Psoas muscle (tissue), 7 donors: ENCODE measurements at regions not wholly inside any gene's neighbourhood (a gene's known extent, or its start where the extent isn't known, plus 50 kb on each side); places are given as distances from the start of the nearest gene placed in this dataset.
"Not testable (repeated sequence)": the region's sequence is repeated elsewhere in the genome, so short reads cannot be mapped to it uniquely, and the experiment has no call there.

Experiments used
- ATAC-seq, 4 donors: fragments of 200-7000 bp; cut with Tn5 transposase; one replicate each; pipeline ENCODE4 v1.9.1; 2020; ENCODE audit warnings: moderate library complexity in 3 of 4, mild to moderate bottlenecking in 2 of 4
- DNase-seq, 2 donors: peaks; one replicate each; pipeline ENCODE4 v3.0.0-alpha.2; 2020
- H3K27ac ChIP-seq: fragments of 200-600 bp; one replicate; pipeline ENCODE4 v1.8.0; 2022
- H3K27me3 ChIP-seq, 3 donors: fragments of 200-600 bp in 1 of 3; one replicate each; pipeline versions ENCODE4 v1.6.1 to v1.8.0; 2013 to 2022; ENCODE audit warnings: low read length in 2 of 3, mild to moderate bottlenecking in 2 of 3, moderate library complexity in 1 of 3; ENCODE audit not compliant: insufficient read depth in 3 of 3
- H3K36me3 ChIP-seq, 2 donors: fragments of 200-600 bp in 1 of 2; one replicate each; pipeline versions ENCODE4 v1.6.1 to v1.8.0; 2013 to 2022; ENCODE audit warnings: low read depth in 1 of 2, mild to moderate bottlenecking in 1 of 2, moderate library complexity in 1 of 2; ENCODE audit not compliant: insufficient read depth in 1 of 2
- H3K4me1 ChIP-seq: fragments of 200-600 bp; one replicate; pipeline ENCODE4 v1.8.0; 2022
- H3K4me3 ChIP-seq: fragments of 200-600 bp; one replicate; pipeline ENCODE4 v1.8.0; 2022; ENCODE audit warnings: mild to moderate bottlenecking
- H3K9me3 ChIP-seq: fragments of 200-600 bp; one replicate; pipeline ENCODE4 v1.8.0; 2022
- CTCF ChIP-seq: fragments of 200-600 bp; IDR thresholded peaks from one replicate; pipeline ENCODE4 v1.8.0; 2022; ENCODE audit warnings: antibody characterized with exemption
- WGBS, 3 donors: extraction: QIAGEN DNeasy Blood & Tissue Kit; methylation state at CpG; one replicate each; pipeline versions ENCODE4 v1.1.6 to v1.1.7; 2013; 5-methylcytosine and 5-hydroxymethylcytosine counted together
- intact Hi-C, 2 donors: fragments of 100-400 bp; cut with DNase I; formaldehyde crosslinking; loops; one replicate each; pipeline versions ENCODE4 v1.11.0 to v1.14.2; 2022
- donor health status: healthy with polysubstance abuse.
- donor health status: DM: no; HTN: no; CAD: no; lungs with moderate emphysema.
- donor health status: Bipolar disorder and iron deficiency.
- donor health status: healthy.
- donor health status: DM: yes; HTN: yes; CAD: no.
- donor health status: DM: no; HTN: no; CAD: no.
- donor health status: DM: yes; HTN: yes; CAD: no.

- H3K27ac ChIP-seq, result no peak overlapping the region
- WGBS, 3 donors, result 96 to 100% (median 99%) methylated on average over 1 of the region's 1 CpG
- ATAC-seq (no peak), DNase-seq (no peak)
- no peaks in the 10 kb centered on the region for H3K27me3 ChIP-seq
- no peaks in the 10 kb centered on the region for H3K4me1 ChIP-seq
- no peak overlapping the region for H3K4me3 ChIP-seq
- no peak for TF ChIP-seq CTCF
- no peaks in the 10 kb centered on the region for H3K36me3 ChIP-seq
- H3K9me3 ChIP-seq, result no peaks in the 10 kb centered on the region
- intact Hi-C loops, result no loop called here
These were observed 577.8 kb downstream of the KCNT2 start for GRCh38 chr1:196030455-196030854.

GRCh38 chr1:196029410-196029809 lies 578.8 kb downstream of the KCNT2 start:
- intact Hi-C loops, result no loop called here
- no peak for ATAC-seq

GRCh38 chr1:196027127-196027526 lies 581.1 kb downstream of the KCNT2 start:
- Histone ChIP-seq H3K27me3 (no peaks in the 10 kb centered on the region), H3K36me3 (no peaks in the 10 kb centered on the region), H3K4me1 (no peaks in the 10 kb centered on the region), H3K9me3 (no peaks in the 10 kb centered on the region), H3K27ac (no peak overlapping the region), H3K4me3 (no peak overlapping the region)
- TF ChIP-seq CTCF, result no peak
- 0 to 46% (median 41%) methylated on average over 1 of the region's 1 CpG for WGBS, 3 donors
- ATAC-seq (no peak), DNase-seq (no peak)
- intact Hi-C loops, result no loop called here

More at GRCh38 chr1:196029410-196029809, 578.8 kb downstream of the KCNT2 start:
- 92 to 98% (median 94%) methylated on average over 1 of the region's 1 CpG for WGBS, 3 donors
- H3K4me1 ChIP-seq, result no peaks in the 10 kb centered on the region
- no peak for DNase-seq
- H3K36me3 ChIP-seq, result no peaks in the 10 kb centered on the region
- H3K27ac ChIP-seq, result no peak overlapping the region
- TF ChIP-seq CTCF, result no peak
- H3K27me3 ChIP-seq, result no peaks in the 10 kb centered on the region
- no peak overlapping the region for H3K4me3 ChIP-seq
- H3K9me3 ChIP-seq, result no peaks in the 10 kb centered on the region

GRCh38 chr1:196021174-196021573 lies 587.1 kb downstream of the KCNT2 start:
- H3K4me1 ChIP-seq, H3K27ac ChIP-seq, H3K36me3 ChIP-seq, intact Hi-C loops, DNase-seq, H3K4me3 ChIP-seq, H3K9me3 ChIP-seq, ATAC-seq, H3K27me3 ChIP-seq: not testable (repeated sequence)
- 95 to 98% (median 96%) methylated on average over 7 of the region's 7 CpGs for WGBS, 3 donors

GRCh38 chr1:196009362-196009761 lies 598.9 kb downstream of the KCNT2 start:
- Histone ChIP-seq H3K27me3 (no peaks in the 10 kb centered on the region), H3K9me3 (no peaks in the 10 kb centered on the region), H3K27ac (no peak overlapping the region), H3K4me1 (no peaks in the 10 kb centered on the region), H3K4me3 (no peak overlapping the region), H3K36me3 (no peaks in the 10 kb centered on the region)
- DNase-seq (no peak), ATAC-seq (no peak)
- intact Hi-C loops, result no loop called here
- no peak for TF ChIP-seq CTCF
